Stomach (tissue), 4 donors: ENCODE measurements at regions not wholly inside any gene's neighbourhood (a gene's known extent, or its start where the extent isn't known, plus 50 kb on each side); places are given as distances from the start of the nearest gene placed in this dataset.
"Not testable (repeated sequence)": the region's sequence is repeated elsewhere in the genome, so short reads cannot be mapped to it uniquely, and the experiment has no call there.

Experiments
- CTCF ChIP-seq, 7 experiments: fragments of 450-650 bp in 4 of 7; fragments of 200-600 bp in 3 of 7; sonication (generic) in 3 of 7; IDR thresholded peaks; one replicate each; pipeline ENCODE4 v1.5.1; 2016 to 2019; ENCODE audit warnings: antibody characterized with exemption in 7 of 7, control low read depth in 2 of 7, mild to moderate bottlenecking in 1 of 7
- POLR2A ChIP-seq, 4 donors: fragments of 450-650 bp; IDR thresholded peaks; one replicate each; pipeline ENCODE4 v1.6.1; 2016; ENCODE audit warnings: antibody characterized with exemption in 4 of 4, control low read depth in 2 of 4, mild to moderate bottlenecking in 1 of 4, moderate library complexity in 1 of 4
- POLR2AphosphoS5 ChIP-seq, 3 donors: sonication (generic); formaldehyde crosslinking; IDR thresholded peaks; one replicate each; pipeline ENCODE4 v1.6.1; 2016; ENCODE audit warnings: antibody characterized with exemption in 3 of 3

DNA sequence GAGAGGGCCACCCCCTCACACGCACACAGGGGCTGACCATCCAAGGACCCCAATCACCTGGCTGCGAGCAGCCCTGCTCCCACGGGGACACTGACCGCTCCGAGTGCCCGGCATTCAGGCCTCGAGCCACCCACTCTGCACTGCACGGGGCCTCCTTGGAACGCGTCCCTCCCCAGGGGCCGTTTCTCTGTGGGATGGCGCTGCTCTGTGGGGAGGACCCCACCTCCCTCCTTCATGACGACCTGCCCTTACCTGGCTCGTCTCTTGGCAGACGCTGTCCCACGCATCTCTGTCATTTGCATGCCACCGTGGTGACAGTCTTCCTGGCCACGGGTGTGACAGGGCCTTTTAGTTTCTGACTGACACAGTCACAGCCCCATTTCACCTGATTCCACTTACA is 334.5 kb downstream of the PREX1 start:
- not testable (repeated sequence) for TF ChIP-seq POLR2AphosphoS5, CTCF, POLR2A (IDR thresholded peaks at IDR 0.05)
